MM.1S (cell line): ENCODE measurements at regions not wholly inside any gene's neighbourhood (a gene's known extent, or its start where the extent isn't known, plus 50 kb on each side); places are given as distances from the start of the nearest gene placed in this dataset.

ENCODE experiments used
- EZH2 ChIP-seq: fragments of 300-600 bp; sonication (generic); optimal IDR thresholded peaks from 2 replicates; pipeline ENCODE3; 2017; ENCODE audit warnings: low read depth, mild to moderate bottlenecking, antibody characterized with exemption, low read length, mixed read lengths
- TF ChIP-seq, protein P1 (sequence below): fragments of 300-600 bp; sonication (generic); IDR thresholded peaks from 2 replicates; pipeline ENCODE4 v1.5.1; 2016; ENCODE audit warnings: antibody characterized with exemption, low read length, mixed read lengths

DNA sequence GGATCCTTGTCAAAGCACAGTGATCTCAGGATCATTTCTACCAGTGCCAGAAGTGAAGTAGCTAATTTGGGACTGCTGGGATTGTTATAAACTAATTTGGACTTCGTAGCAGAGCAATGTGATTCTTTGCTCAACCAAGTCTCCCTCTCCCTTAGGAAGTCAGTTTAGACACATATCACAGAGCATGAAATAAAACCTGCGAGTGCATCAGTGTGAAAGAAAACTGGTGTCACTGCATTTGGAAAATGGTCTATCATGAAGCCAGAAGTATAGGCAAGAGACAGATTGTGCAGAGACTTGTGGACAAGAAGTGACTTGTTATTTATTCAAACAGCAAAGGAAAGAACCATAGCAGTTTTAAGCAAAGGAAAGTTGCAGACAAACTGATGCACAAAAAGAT, 560.5 kb upstream of the NRG3 start:
- TF ChIP-seq, protein P1, sequence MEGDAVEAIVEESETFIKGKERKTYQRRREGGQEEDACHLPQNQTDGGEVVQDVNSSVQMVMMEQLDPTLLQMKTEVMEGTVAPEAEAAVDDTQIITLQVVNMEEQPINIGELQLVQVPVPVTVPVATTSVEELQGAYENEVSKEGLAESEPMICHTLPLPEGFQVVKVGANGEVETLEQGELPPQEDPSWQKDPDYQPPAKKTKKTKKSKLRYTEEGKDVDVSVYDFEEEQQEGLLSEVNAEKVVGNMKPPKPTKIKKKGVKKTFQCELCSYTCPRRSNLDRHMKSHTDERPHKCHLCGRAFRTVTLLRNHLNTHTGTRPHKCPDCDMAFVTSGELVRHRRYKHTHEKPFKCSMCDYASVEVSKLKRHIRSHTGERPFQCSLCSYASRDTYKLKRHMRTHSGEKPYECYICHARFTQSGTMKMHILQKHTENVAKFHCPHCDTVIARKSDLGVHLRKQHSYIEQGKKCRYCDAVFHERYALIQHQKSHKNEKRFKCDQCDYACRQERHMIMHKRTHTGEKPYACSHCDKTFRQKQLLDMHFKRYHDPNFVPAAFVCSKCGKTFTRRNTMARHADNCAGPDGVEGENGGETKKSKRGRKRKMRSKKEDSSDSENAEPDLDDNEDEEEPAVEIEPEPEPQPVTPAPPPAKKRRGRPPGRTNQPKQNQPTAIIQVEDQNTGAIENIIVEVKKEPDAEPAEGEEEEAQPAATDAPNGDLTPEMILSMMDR, result no peak
- no peak for TF ChIP-seq EZH2
